CD14-positive monocyte (primary cell): ENCODE measurements at regions not wholly inside any gene's neighbourhood (a gene's known extent, or its start where the extent isn't known, plus 50 kb on each side); places are given as distances from the start of the nearest gene placed in this dataset.

ENCODE experiments used
- DNase-seq, 3 donors: peaks; one replicate each; pipeline ENCODE4 v3.0.0-alpha.2; 2011 to 2022
- H2AFZ ChIP-seq: 2 replicates; pipeline ENCODE4 v1.6.0; 2012; ENCODE audit warnings: mild to moderate bottlenecking, low read depth, low read length, inconsistent platforms; ENCODE audit not compliant: insufficient read depth, poor library complexity, severe bottlenecking
- H3K27ac ChIP-seq, 2 donors: 1 replicate in 1 of 2; 2 replicates in 1 of 2; pipeline ENCODE4 v1.5.1; 2012 to 2013; ENCODE audit warnings: low read length in 2 of 2, control low read depth in 1 of 2, inconsistent platforms in 1 of 2, low read depth in 1 of 2, mild to moderate bottlenecking in 1 of 2
- H3K27me3 ChIP-seq, 2 donors: one replicate each; pipeline versions ENCODE4 v1.6.0 to v1.6.1; 2011 to 2013; ENCODE audit warnings: low read length in 2 of 2; ENCODE audit not compliant: control insufficient read depth in 2 of 2, insufficient read depth in 2 of 2
- H3K36me3 ChIP-seq, 2 donors: replicated peaks in 1 of 2; 1 replicate in 1 of 2; 2 replicates in 1 of 2; pipeline versions ENCODE4 v1.5.1 to v1.6.1; 2012 to 2013; ENCODE audit warnings: low read length in 2 of 2, control low read depth in 1 of 2, inconsistent platforms in 1 of 2, mild to moderate bottlenecking in 1 of 2; ENCODE audit not compliant: insufficient read depth in 2 of 2, control insufficient read depth in 1 of 2
- H3K4me1 ChIP-seq, 2 donors: 1 replicate in 1 of 2; 2 replicates in 1 of 2; pipeline versions ENCODE4 v1.5.1 to v1.6.1; 2012 to 2013; ENCODE audit warnings: low read length in 2 of 2, control low read depth in 1 of 2, inconsistent platforms in 1 of 2, mild to moderate bottlenecking in 1 of 2, moderate library complexity in 1 of 2; ENCODE audit not compliant: insufficient read depth in 2 of 2, control insufficient read depth in 1 of 2
- H3K4me2 ChIP-seq: replicated peaks from 2 replicates; pipeline ENCODE3; 2012; ENCODE audit warnings: low read length, moderate library complexity, mild to moderate bottlenecking; ENCODE audit not compliant: poor library complexity, severe bottlenecking; ENCODE audit errors: extremely low read depth
- H3K4me3 ChIP-seq, 3 experiments: fragments of 200-600 bp in 1 of 3; sonication (generic) in 1 of 3; replicated peaks in 1 of 3; 1 replicate in 2 of 3; 2 replicates in 1 of 3; pipeline ENCODE4 v1.5.1; 2011 to 2013; ENCODE audit warnings: low read length in 3 of 3, mild to moderate bottlenecking in 3 of 3, control low read depth in 2 of 3, low read depth in 2 of 3, inconsistent platforms in 1 of 3, moderate library complexity in 1 of 3
- H3K79me2 ChIP-seq: 2 replicates; pipeline ENCODE4 v1.6.0; 2012; ENCODE audit warnings: mild to moderate bottlenecking, control low read depth, inconsistent platforms, low read length, moderate library complexity; ENCODE audit not compliant: insufficient read depth
- H3K9ac ChIP-seq: 2 replicates; pipeline ENCODE4 v1.6.0; 2017; ENCODE audit warnings: low read length, mild to moderate bottlenecking; ENCODE audit not compliant: insufficient read depth, poor library complexity, severe bottlenecking
- H3K9me3 ChIP-seq, 2 donors: replicated peaks in 1 of 2; 1 replicate in 1 of 2; 2 replicates in 1 of 2; pipeline versions ENCODE4 v1.5.1 to v1.6.1; 2012 to 2013; ENCODE audit warnings: low read length in 2 of 2, control low read depth in 1 of 2; ENCODE audit not compliant: control insufficient read depth in 1 of 2, insufficient read depth in 1 of 2
- H4K20me1 ChIP-seq: 2 replicates; pipeline ENCODE4 v1.6.0; 2012; ENCODE audit warnings: mild to moderate bottlenecking, low read length, control low read depth, moderate library complexity; ENCODE audit not compliant: insufficient read depth
- H3K27ac Mint-ChIP-seq, 7 donors: one replicate each; pipeline ENCODE4 v1.8.0; 2020; ENCODE audit warnings: mild to moderate bottlenecking in 7 of 7, mixed read lengths in 7 of 7, moderate library complexity in 6 of 7, inconsistent platforms in 2 of 7
- H3K27me3 Mint-ChIP-seq, 3 donors: one replicate each; pipeline ENCODE4 v1.8.0; 2021 to 2022; ENCODE audit warnings: low read depth in 3 of 3, mild to moderate bottlenecking in 3 of 3, mixed read lengths in 3 of 3, moderate library complexity in 3 of 3, inconsistent platforms in 1 of 3
- H3K36me3 Mint-ChIP-seq, 2 donors: one replicate each; pipeline ENCODE4 v1.8.0; 2020; ENCODE audit warnings: mixed read lengths in 2 of 2, inconsistent platforms in 1 of 2, mild to moderate bottlenecking in 1 of 2
- H3K4me1 Mint-ChIP-seq: one replicate; pipeline ENCODE4 v1.8.0; 2020; ENCODE audit warnings: mild to moderate bottlenecking, mixed read lengths
- H3K4me3 Mint-ChIP-seq, 2 donors: one replicate each; pipeline ENCODE4 v1.8.0; 2020; ENCODE audit warnings: mild to moderate bottlenecking in 2 of 2, mixed read lengths in 2 of 2, moderate library complexity in 1 of 2
- H3K9me3 Mint-ChIP-seq, 7 donors: one replicate each; pipeline ENCODE4 v1.8.0; 2020 to 2022; ENCODE audit warnings: mixed read lengths in 7 of 7, mild to moderate bottlenecking in 6 of 7, moderate library complexity in 6 of 7, inconsistent platforms in 2 of 7
- CTCF ChIP-seq: fragments of 200-600 bp; IDR thresholded peaks from one replicate; pipeline ENCODE4 v1.8.0; 2022; ENCODE audit warnings: antibody characterized with exemption, mild to moderate bottlenecking
- WGBS: methylation state at CpG from one replicate; pipeline ENCODE4 v1.1.5; 2013; ENCODE audit warnings: missing lambda C conversion rate; ENCODE audit not compliant: insufficient coverage; 5-methylcytosine and 5-hydroxymethylcytosine counted together
- intact Hi-C, 2 donors: fragments of 100-400 bp; cut with micrococcal nuclease; formaldehyde crosslinking; loops; one replicate each; pipeline versions ENCODE4 v1.15.0 to v1.15.1; 2023

- Histone ChIP-seq H2AFZ (no peak overlapping the region), H3K4me3 (no peak overlapping the region), H3K9ac (no peak overlapping the region), H3K36me3 (no peaks in the 10 kb centered on the region), H3K4me1 (no peaks in the 10 kb centered on the region), H3K27me3 (no peaks in the 10 kb centered on the region), H3K4me2 (no peak overlapping the region), H3K79me2 (no peaks in the 10 kb centered on the region), H3K27ac (no peak overlapping the region), H3K9me3 (peaks cover 0 to 3% of the 10 kb centered on the region in 2 donors), H4K20me1 (no peaks in the 10 kb centered on the region)
- H3K9me3 Mint-ChIP-seq: peaks cover 2 to 11% (median 5%) of the 10 kb centered on the region in 7 donors
- H3K4me1 Mint-ChIP-seq: no peaks in the 10 kb centered on the region
- WGBS: 100% methylated on average over 1 of the region's 3 CpGs
- no peak overlapping the region for H3K4me3 Mint-ChIP-seq
- no peaks in the 10 kb centered on the region for H3K36me3 Mint-ChIP-seq
- intact Hi-C loops: no loop called here
- no peaks in the 10 kb centered on the region for H3K27me3 Mint-ChIP-seq
- DNase-seq: no peak
- no peak for TF ChIP-seq CTCF
- H3K27ac Mint-ChIP-seq: no peak overlapping the region
Observed at GRCh38 chr13:90933097-90933826, 414.2 kb upstream of the MIR17HG start.

GRCh38 chr13:90934741-90935140 is 412.7 kb upstream of the MIR17HG start:
- no peak overlapping the region for H3K27ac Mint-ChIP-seq
- Histone ChIP-seq H3K79me2 (no peaks in the 10 kb centered on the region), H3K4me2 (no peak overlapping the region), H3K27me3 (no peaks in the 10 kb centered on the region), H3K4me1 (no peaks in the 10 kb centered on the region), H3K36me3 (no peaks in the 10 kb centered on the region), H3K4me3 (no peak overlapping the region), H3K9me3 (peaks cover 0 to 2% of the 10 kb centered on the region in 2 donors), H3K27ac (no peak overlapping the region), H2AFZ (no peak overlapping the region), H3K9ac (no peak overlapping the region), H4K20me1 (no peaks in the 10 kb centered on the region)
- no peaks in the 10 kb centered on the region for H3K27me3 Mint-ChIP-seq
- H3K36me3 Mint-ChIP-seq: no peaks in the 10 kb centered on the region
- DNase-seq: no peak
- H3K4me1 Mint-ChIP-seq: no peaks in the 10 kb centered on the region
- H3K9me3 Mint-ChIP-seq: peaks cover 2 to 11% (median 5%) of the 10 kb centered on the region in 7 donors
- 90% methylated on average over 2 of the region's 3 CpGs for WGBS
- no peak overlapping the region for H3K4me3 Mint-ChIP-seq
- no peak for TF ChIP-seq CTCF
- intact Hi-C loops: no loop called here
